Gastroesophageal sphincter (tissue), 4 donors: ENCODE measurements at regions not wholly inside any gene's neighbourhood (a gene's known extent, or its start where the extent isn't known, plus 50 kb on each side); places are given as distances from the start of the nearest gene placed in this dataset.

ENCODE experiments used
- ATAC-seq: fragments of 150-250 bp; one replicate; pipeline ENCODE4 v1.9.1; 2016; ENCODE audit warnings: mild to moderate bottlenecking, moderate library complexity
- H3K27ac ChIP-seq, 4 donors: fragments of 200-600 bp; sonication (generic) in 3 of 4; 1 replicate in 3 of 4; 2 replicates in 1 of 4; pipeline ENCODE4 v1.5.1; 2016 to 2019
- H3K27me3 ChIP-seq: fragments of 200-600 bp; sonication (generic); one replicate; pipeline ENCODE4 v1.5.1; 2019
- H3K36me3 ChIP-seq, 2 donors: fragments of 200-600 bp; sonication (generic); one replicate each; pipeline ENCODE4 v1.5.1; 2019; ENCODE audit warnings: control low read depth in 1 of 2
- H3K4me1 ChIP-seq, 3 donors: fragments of 200-600 bp; sonication (generic); 1 replicate in 2 of 3; 2 replicates in 1 of 3; pipeline ENCODE4 v1.5.1; 2016 to 2019; ENCODE audit warnings: control low read depth in 2 of 3
- H3K4me3 ChIP-seq, 2 donors: fragments of 200-600 bp; sonication (generic); one replicate each; pipeline ENCODE4 v1.5.1; 2019; ENCODE audit warnings: mild to moderate bottlenecking in 1 of 2, moderate library complexity in 1 of 2
- H3K9me3 ChIP-seq, 3 donors: fragments of 200-600 bp; sonication (generic); one replicate each; pipeline ENCODE4 v1.5.1; 2017 to 2019; ENCODE audit warnings: control low read depth in 2 of 3
- EP300 ChIP-seq: sonication (generic); formaldehyde crosslinking; IDR thresholded peaks from one replicate; pipeline ENCODE4 v1.6.1; 2017; ENCODE audit warnings: antibody characterized with exemption, mild to moderate bottlenecking
- POLR2A ChIP-seq, 2 donors: fragments of 450-650 bp; IDR thresholded peaks; one replicate each; pipeline ENCODE4 v1.6.1; 2017; ENCODE audit warnings: antibody characterized with exemption in 2 of 2, mild to moderate bottlenecking in 2 of 2, moderate library complexity in 1 of 2
- POLR2AphosphoS5 ChIP-seq: sonication (generic); formaldehyde crosslinking; IDR thresholded peaks from one replicate; pipeline ENCODE4 v1.6.1; 2017; ENCODE audit warnings: antibody characterized with exemption
- WGBS, 2 donors: methylation state at CpG; one replicate each; pipeline ENCODE4 v1.1.5; 2018; ENCODE audit warnings: low coverage in 1 of 2; 5-methylcytosine and 5-hydroxymethylcytosine counted together
- TF ChIP-seq, protein P1 (sequence below), 4 experiments: fragments of 200-600 bp in 2 of 4; fragments of 450-650 bp in 2 of 4; sonication (generic) in 1 of 4; IDR thresholded peaks; one replicate each; pipeline ENCODE4 v1.5.1; 2017 to 2019; ENCODE audit warnings: antibody characterized with exemption in 4 of 4, mild to moderate bottlenecking in 2 of 4, moderate library complexity in 2 of 4

DNA sequence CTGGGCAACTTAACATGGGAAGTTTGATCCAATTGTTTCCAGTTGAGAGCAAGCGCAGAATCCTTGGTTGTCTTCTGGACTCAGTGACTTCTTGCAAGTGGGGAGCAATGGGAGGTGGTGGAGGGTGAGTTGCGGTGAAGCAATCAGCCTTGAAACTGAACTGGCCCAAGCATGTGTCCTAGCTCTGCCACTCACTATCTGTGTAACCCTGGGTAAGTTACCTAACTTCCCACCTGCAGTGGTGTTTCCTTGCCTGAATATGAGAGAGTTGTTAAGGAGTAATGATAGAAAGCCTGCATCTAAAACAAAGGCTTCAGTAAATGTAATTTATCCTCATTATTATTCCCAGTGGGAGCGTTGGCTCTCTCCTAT is 132.5 kb upstream of the NFIA start:
- Histone ChIP-seq H3K9me3 (peaks cover 0 to under 1% (median 0%) of the 10 kb centered on the region in 3 donors), H3K27ac (no peak overlapping the region), H3K36me3 (no peaks in the 10 kb centered on the region), H3K27me3 (no peaks in the 10 kb centered on the region), H3K4me3 (no peak overlapping the region), H3K4me1 (no peaks in the 10 kb centered on the region)
- no peak for TF ChIP-seq POLR2AphosphoS5
- TF ChIP-seq EP300, result no peak
- TF ChIP-seq, protein P1, sequence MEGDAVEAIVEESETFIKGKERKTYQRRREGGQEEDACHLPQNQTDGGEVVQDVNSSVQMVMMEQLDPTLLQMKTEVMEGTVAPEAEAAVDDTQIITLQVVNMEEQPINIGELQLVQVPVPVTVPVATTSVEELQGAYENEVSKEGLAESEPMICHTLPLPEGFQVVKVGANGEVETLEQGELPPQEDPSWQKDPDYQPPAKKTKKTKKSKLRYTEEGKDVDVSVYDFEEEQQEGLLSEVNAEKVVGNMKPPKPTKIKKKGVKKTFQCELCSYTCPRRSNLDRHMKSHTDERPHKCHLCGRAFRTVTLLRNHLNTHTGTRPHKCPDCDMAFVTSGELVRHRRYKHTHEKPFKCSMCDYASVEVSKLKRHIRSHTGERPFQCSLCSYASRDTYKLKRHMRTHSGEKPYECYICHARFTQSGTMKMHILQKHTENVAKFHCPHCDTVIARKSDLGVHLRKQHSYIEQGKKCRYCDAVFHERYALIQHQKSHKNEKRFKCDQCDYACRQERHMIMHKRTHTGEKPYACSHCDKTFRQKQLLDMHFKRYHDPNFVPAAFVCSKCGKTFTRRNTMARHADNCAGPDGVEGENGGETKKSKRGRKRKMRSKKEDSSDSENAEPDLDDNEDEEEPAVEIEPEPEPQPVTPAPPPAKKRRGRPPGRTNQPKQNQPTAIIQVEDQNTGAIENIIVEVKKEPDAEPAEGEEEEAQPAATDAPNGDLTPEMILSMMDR (IDR thresholded peaks at IDR 0.05), result no peak
- TF ChIP-seq POLR2A (IDR thresholded peaks at IDR 0.05), result no peak
- no peak for ATAC-seq
- 100% methylated on average over 3 of the region's 3 CpGs; no CpG with 5 or more reads in 1 of the 2 donors for WGBS, 2 donors

GRCh38 chr1:60949154-60949825 is 133.1 kb upstream of the NFIA start:
- H3K27ac ChIP-seq, result no peak overlapping the region
- no peaks in the 10 kb centered on the region for H3K36me3 ChIP-seq
- WGBS, 2 donors, result 63 to 71% methylated on average over 3 to 5 of the region's 5 CpGs
- no peak for ATAC-seq
- H3K9me3 ChIP-seq, result no peaks in the 10 kb centered on the region
- no peaks in the 10 kb centered on the region for H3K4me1 ChIP-seq
- H3K4me3 ChIP-seq, result no peak overlapping the region
- no peaks in the 10 kb centered on the region for H3K27me3 ChIP-seq
- no peak for TF ChIP-seq POLR2A (IDR thresholded peaks at IDR 0.05)
- TF ChIP-seq, protein P1 (IDR thresholded peaks at IDR 0.05), result no peak
- no peak for TF ChIP-seq EP300
- no peak for TF ChIP-seq POLR2AphosphoS5

DNA sequence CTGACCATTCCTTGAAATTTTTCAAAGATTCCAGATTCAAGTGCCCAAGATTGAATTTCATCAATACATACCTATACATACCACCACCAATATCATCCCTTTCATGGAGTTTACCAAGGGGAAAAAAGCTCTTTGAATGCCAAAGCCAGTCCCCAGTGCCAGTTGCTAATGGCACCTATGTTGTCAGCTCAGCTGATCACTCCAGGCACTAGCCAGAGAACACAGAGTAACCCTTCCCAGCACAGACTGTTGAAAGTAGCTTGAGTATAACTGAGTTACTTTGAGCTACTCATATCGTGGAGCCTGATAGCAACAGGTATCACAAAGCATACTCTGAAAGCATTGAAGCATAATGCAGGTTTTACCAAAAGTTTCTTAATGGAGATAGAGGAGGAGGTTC is 133.9 kb upstream of the NFIA start:
- no peak overlapping the region for H3K27ac ChIP-seq

DNA sequence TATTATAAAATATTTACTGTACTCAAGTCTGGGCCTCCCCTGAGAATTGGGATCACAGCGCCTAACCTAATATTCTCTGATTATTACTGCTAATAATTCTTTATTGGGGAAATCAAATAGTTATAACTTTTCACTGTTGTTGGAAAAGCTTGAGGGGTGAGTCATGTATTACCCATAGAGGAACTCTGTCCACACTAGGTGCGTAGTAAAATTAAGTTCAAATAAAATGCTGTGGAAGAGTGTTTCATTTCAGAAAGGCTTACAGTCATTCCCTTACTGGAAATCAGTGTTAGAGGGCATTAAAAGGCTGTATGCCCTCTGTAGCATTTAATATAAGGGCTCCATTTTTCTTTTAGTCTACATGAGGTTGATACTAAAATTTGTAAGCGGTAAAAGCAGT is 135.0 kb upstream of the NFIA start:
- Histone ChIP-seq H3K36me3 (no peaks in the 10 kb centered on the region), H3K4me3 (no peak overlapping the region), H3K9me3 (no peaks in the 10 kb centered on the region), H3K27ac (no peak overlapping the region), H3K4me1 (no peaks in the 10 kb centered on the region), H3K27me3 (no peaks in the 10 kb centered on the region)
- TF ChIP-seq, protein P1 (IDR thresholded peaks at IDR 0.05), result no peak
- no peak for TF ChIP-seq EP300
- no peak for TF ChIP-seq POLR2AphosphoS5
- TF ChIP-seq POLR2A (IDR thresholded peaks at IDR 0.05), result no peak
- WGBS, 2 donors, result 93 to 96% methylated on average over 3 of the region's 3 CpGs
- ATAC-seq, result no peak

More for the DNA sequence above, 133.9 kb upstream of the NFIA start:
- ATAC-seq, result no peak
- Histone ChIP-seq H3K36me3 (no peaks in the 10 kb centered on the region), H3K4me3 (no peak overlapping the region), H3K9me3 (no peaks in the 10 kb centered on the region), H3K27me3 (no peaks in the 10 kb centered on the region), H3K4me1 (no peaks in the 10 kb centered on the region)
- WGBS, 2 donors, result 90% methylated on average over 1 of the region's 1 CpG; no CpG with 5 or more reads in 1 of the 2 donors
- no peak for TF ChIP-seq POLR2AphosphoS5
- TF ChIP-seq POLR2A (IDR thresholded peaks at IDR 0.05), result no peak
- no peak for TF ChIP-seq EP300
- TF ChIP-seq, protein P1 (IDR thresholded peaks at IDR 0.05), result no peak

DNA sequence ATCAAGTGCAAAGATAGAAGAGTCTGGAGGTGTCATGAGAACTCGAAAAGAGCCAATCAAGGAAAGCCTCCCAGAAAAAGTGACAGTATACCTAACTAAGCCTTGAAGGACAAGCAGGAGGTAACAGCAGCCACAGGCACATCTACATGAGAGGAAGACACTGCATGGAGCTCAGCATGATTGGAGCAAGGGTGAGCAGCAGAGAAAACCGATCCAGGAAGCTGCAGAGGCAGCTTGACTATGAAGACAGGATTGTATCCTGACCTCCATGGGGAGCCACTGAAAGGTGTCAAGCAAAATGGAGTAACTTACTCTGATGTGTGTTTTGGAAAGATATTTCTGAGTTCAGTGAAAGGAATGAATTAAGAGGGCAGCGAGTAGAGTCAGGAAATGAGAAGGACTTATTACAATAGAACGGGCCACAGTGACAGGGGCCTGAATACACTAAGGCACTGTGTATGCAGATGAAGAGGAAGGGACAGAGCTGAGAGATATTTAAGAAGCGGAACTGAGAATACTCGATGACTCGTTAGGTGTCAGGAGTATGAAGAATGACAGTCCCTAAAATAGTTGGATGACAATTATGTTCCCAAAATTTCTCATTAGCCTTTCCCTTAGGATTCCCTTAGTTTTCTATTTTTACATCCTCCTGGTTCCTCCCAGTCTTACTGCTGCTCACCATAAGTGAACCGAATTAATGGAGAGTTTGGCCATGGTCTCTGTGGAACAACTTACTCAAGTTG is 139.3 kb upstream of the NFIA start:
- no peak overlapping the region for H3K4me3 ChIP-seq
- ATAC-seq, result no peak
- TF ChIP-seq POLR2AphosphoS5, result no peak
- TF ChIP-seq, protein P1 (IDR thresholded peaks at IDR 0.05), result no peak
- no peak for TF ChIP-seq POLR2A (IDR thresholded peaks at IDR 0.05)
- TF ChIP-seq EP300, result no peak
- WGBS, 2 donors, result 62 to 76% methylated on average over 7 to 8 of the region's 8 CpGs
- no peaks in the 10 kb centered on the region for H3K27me3 ChIP-seq
- no peaks in the 10 kb centered on the region for H3K9me3 ChIP-seq
- no peak overlapping the region for H3K27ac ChIP-seq
- no peaks in the 10 kb centered on the region for H3K36me3 ChIP-seq
- no peaks in the 10 kb centered on the region for H3K4me1 ChIP-seq
